ENCODE measurements at regions not wholly inside any gene's neighbourhood (a gene's known extent, or its start where the extent isn't known, plus 50 kb on each side); places are given as distances from the start of the nearest gene placed in this dataset.

GRCh38 chr15:70447081-70447480 is 316.3 kb downstream of the UACA start:
- no peak for TF ChIP-seq CTCF (IDR thresholded peaks at IDR 0.05; ENCODE audit: control insufficient read depth, insufficient read depth, low read depth, low read length, missing control alignments)
- DNase-seq (ENCODE audit: low read depth), result no peak
- no peak overlapping the region for H3K4me3 ChIP-seq (ENCODE audit: control insufficient read depth, low read depth, low read length)

- no peak for TF ChIP-seq CTCF (IDR thresholded peaks at IDR 0.05; ENCODE audit: control insufficient read depth, insufficient read depth, low read depth, low read length, missing control alignments)
- no peak overlapping the region for H3K4me3 ChIP-seq (ENCODE audit: control insufficient read depth, low read depth, low read length)
These were observed 319.7 kb downstream of the UACA start for GRCh38 chr15:70443486-70444273.

GRCh38 chr15:70442616-70443321 is 320.6 kb downstream of the UACA start:
- no peak for DNase-seq (ENCODE audit: low read depth)
- no peak overlapping the region for H3K4me3 ChIP-seq (ENCODE audit: control insufficient read depth, low read depth, low read length)
- TF ChIP-seq CTCF (IDR thresholded peaks at IDR 0.05; ENCODE audit: control insufficient read depth, insufficient read depth, low read depth, low read length, missing control alignments), result no peak

More at GRCh38 chr15:70443486-70444273, 319.7 kb downstream of the UACA start:
- DNase-seq (ENCODE audit: low read depth), result no peak

- TF ChIP-seq CTCF (IDR thresholded peaks at IDR 0.05; ENCODE audit: control insufficient read depth, insufficient read depth, low read depth, low read length, missing control alignments), result no peak
- DNase-seq (ENCODE audit: low read depth), result no peak
- no peak overlapping the region for H3K4me3 ChIP-seq (ENCODE audit: control insufficient read depth, low read depth, low read length)
These were observed 321.1 kb downstream of the UACA start for GRCh38 chr15:70442211-70442610.

GRCh38 chr15:70440416-70441138 is 322.8 kb downstream of the UACA start:
- DNase-seq (ENCODE audit: low read depth), result no peak
- H3K4me3 ChIP-seq (ENCODE audit: control insufficient read depth, low read depth, low read length), result no peak overlapping the region
- no peak for TF ChIP-seq CTCF (IDR thresholded peaks at IDR 0.05; ENCODE audit: control insufficient read depth, insufficient read depth, low read depth, low read length, missing control alignments)

- no peak overlapping the region for H3K4me3 ChIP-seq (ENCODE audit: control insufficient read depth, low read depth, low read length)
- no peak for TF ChIP-seq CTCF (IDR thresholded peaks at IDR 0.05; ENCODE audit: control insufficient read depth, insufficient read depth, low read depth, low read length, missing control alignments)
- DNase-seq (ENCODE audit: low read depth), result no peak
These were observed 323.5 kb downstream of the UACA start for GRCh38 chr15:70439880-70440279.

Data from AG09309 (cell line).